CD4-positive, alpha-beta T cell (primary cell): ENCODE measurements at regions not wholly inside any gene's neighbourhood (a gene's known extent, or its start where the extent isn't known, plus 50 kb on each side); places are given as distances from the start of the nearest gene placed in this dataset.

ENCODE experiments used
- ATAC-seq: fragments of 200-7000 bp; cut with Tn5 transposase; one replicate; pipeline ENCODE4 v1.10.0; 2022; ENCODE audit warnings: mild to moderate bottlenecking; ENCODE audit not compliant: poor library complexity
- CTCF ChIA-PET: fragments of 350-600 bp; sonication (Branson Sonifier 250); formaldehyde crosslinking; loops from one replicate; lab custom pipeline; 2021; ENCODE audit warnings: antibody characterized with exemption, inconsistent platforms; lab: Charles Lee
- POLR2A ChIA-PET: fragments of 350-600 bp; sonication (Branson Sonifier 250); formaldehyde crosslinking; loops from one replicate; lab custom pipeline; 2021; ENCODE audit warnings: antibody characterized with exemption, inconsistent platforms; lab: Charles Lee
- DNase-seq, 14 experiments: peaks; one replicate each; pipeline ENCODE4 v3.0.0-alpha.2; 2013 to 2020; ENCODE audit warnings: mixed read lengths in 2 of 14
- H3K27ac ChIP-seq, 2 donors: one replicate each; pipeline versions ENCODE4 v1.5.1 to v1.7.0; 2013; ENCODE audit warnings: low read length in 2 of 2, low read depth in 1 of 2, mild to moderate bottlenecking in 1 of 2
- H3K27me3 ChIP-seq, 2 experiments: 1 replicate in 1 of 2; 2 replicates in 1 of 2; pipeline versions ENCODE4 v1.6.1 to v1.7.0; 2013; ENCODE audit warnings: low read length in 2 of 2, control low read depth in 1 of 2, mild to moderate bottlenecking in 1 of 2, moderate library complexity in 1 of 2; ENCODE audit not compliant: insufficient read depth in 2 of 2, control insufficient read depth in 1 of 2
- H3K36me3 ChIP-seq: one replicate; pipeline ENCODE4 v1.6.1; 2013; ENCODE audit warnings: low read length, control low read depth; ENCODE audit not compliant: insufficient read depth
- H3K4me1 ChIP-seq: one replicate; pipeline ENCODE4 v1.6.1; 2013; ENCODE audit warnings: low read length, control low read depth; ENCODE audit not compliant: insufficient read depth
- H3K4me3 ChIP-seq: one replicate; pipeline ENCODE4 v1.5.1; 2013; ENCODE audit warnings: mild to moderate bottlenecking, low read length, moderate library complexity
- H3K9me3 ChIP-seq, 2 experiments: 1 replicate in 1 of 2; 2 replicates in 1 of 2; pipeline versions ENCODE4 v1.6.1 to v1.7.0; 2013; ENCODE audit warnings: low read length in 2 of 2, mild to moderate bottlenecking in 2 of 2, control low read depth in 1 of 2, moderate library complexity in 1 of 2; ENCODE audit not compliant: control insufficient read depth in 1 of 2, insufficient read depth in 1 of 2
- H3K27ac Mint-ChIP-seq: one replicate; pipeline ENCODE4 v1.8.0; 2020; ENCODE audit warnings: mixed read lengths
- H3K27me3 Mint-ChIP-seq: one replicate; pipeline ENCODE4 v1.8.0; 2021; ENCODE audit warnings: mixed read lengths
- H3K36me3 Mint-ChIP-seq: one replicate; pipeline ENCODE4 v1.8.0; 2021; ENCODE audit warnings: low read depth, mixed read lengths
- H3K4me1 Mint-ChIP-seq: one replicate; pipeline ENCODE4 v1.8.0; 2021; ENCODE audit warnings: low read depth, mixed read lengths
- H3K4me3 Mint-ChIP-seq: one replicate; pipeline ENCODE4 v1.8.0; 2020; ENCODE audit warnings: mild to moderate bottlenecking, mixed read lengths
- H3K9me3 Mint-ChIP-seq: one replicate; pipeline ENCODE4 v1.8.0; 2020; ENCODE audit warnings: mixed read lengths
- intact Hi-C, 2 experiments: fragments of 100-400 bp; cut with DNase I in 1 of 2; cut with micrococcal nuclease in 1 of 2; formaldehyde crosslinking; loops; one replicate each; pipeline versions ENCODE4 v1.15.1 to v1.9.0; 2023 to 2025; cut with DNase I, micrococcal nuclease
- TF ChIP-seq, protein P1 (sequence below): fragments of 200-600 bp; IDR thresholded peaks from one replicate; pipeline ENCODE4 v1.8.0; 2022; ENCODE audit warnings: antibody characterized with exemption, mild to moderate bottlenecking

DNA sequence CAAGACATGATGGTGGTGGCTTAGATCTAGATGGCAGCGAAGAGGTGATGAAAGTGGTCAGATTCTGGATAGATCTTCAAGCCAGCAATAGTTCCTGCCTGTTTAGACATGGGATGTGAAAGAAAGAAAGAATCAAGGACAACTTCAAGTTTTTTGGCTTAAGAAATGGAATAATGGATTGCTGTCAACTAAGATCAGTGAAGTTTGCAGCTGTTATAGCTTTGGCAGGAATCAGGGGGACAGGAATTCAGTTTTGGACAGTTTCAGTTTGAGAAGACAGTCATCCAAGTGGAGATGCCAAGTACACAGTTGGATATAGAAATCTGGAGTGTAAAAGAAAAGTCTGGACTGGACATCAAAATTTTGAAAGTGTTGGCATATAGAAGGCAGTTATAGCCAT lies 283.7 kb upstream of the PKDCC start:
- H3K27me3 Mint-ChIP-seq: peaks cover 7% of the 10 kb centered on the region

GRCh38 chr2:41764919-41765318 lies 282.9 kb upstream of the PKDCC start:
- peaks cover 15% of the 10 kb centered on the region for H3K27me3 Mint-ChIP-seq
- Histone ChIP-seq H3K27me3 (peaks cover 0 to 8% of the 10 kb centered on the region in 2 experiments), H3K36me3 (no peaks in the 10 kb centered on the region), H3K27ac (no peak overlapping the region), H3K4me1 (no peaks in the 10 kb centered on the region), H3K9me3 (no peaks in the 10 kb centered on the region), H3K4me3 (no peak overlapping the region)
- no peak overlapping the region for H3K27ac Mint-ChIP-seq
- ChIA-PET POLR2A (no interaction called here), CTCF (no interaction called here)
- DNase-seq: no peak
- ATAC-seq: no peak
- no peaks in the 10 kb centered on the region for H3K36me3 Mint-ChIP-seq
- H3K4me1 Mint-ChIP-seq: no peaks in the 10 kb centered on the region
- TF ChIP-seq, protein P1, sequence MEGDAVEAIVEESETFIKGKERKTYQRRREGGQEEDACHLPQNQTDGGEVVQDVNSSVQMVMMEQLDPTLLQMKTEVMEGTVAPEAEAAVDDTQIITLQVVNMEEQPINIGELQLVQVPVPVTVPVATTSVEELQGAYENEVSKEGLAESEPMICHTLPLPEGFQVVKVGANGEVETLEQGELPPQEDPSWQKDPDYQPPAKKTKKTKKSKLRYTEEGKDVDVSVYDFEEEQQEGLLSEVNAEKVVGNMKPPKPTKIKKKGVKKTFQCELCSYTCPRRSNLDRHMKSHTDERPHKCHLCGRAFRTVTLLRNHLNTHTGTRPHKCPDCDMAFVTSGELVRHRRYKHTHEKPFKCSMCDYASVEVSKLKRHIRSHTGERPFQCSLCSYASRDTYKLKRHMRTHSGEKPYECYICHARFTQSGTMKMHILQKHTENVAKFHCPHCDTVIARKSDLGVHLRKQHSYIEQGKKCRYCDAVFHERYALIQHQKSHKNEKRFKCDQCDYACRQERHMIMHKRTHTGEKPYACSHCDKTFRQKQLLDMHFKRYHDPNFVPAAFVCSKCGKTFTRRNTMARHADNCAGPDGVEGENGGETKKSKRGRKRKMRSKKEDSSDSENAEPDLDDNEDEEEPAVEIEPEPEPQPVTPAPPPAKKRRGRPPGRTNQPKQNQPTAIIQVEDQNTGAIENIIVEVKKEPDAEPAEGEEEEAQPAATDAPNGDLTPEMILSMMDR: no peak
- H3K9me3 Mint-ChIP-seq: no peaks in the 10 kb centered on the region
- intact Hi-C loops: no loop called here
- no peak overlapping the region for H3K4me3 Mint-ChIP-seq

More for the DNA sequence above, 283.7 kb upstream of the PKDCC start:
- peaks cover 0 to 5% of the 10 kb centered on the region in 2 experiments for H3K27me3 ChIP-seq
- Mint-ChIP-seq H3K4me3 (no peak overlapping the region), H3K27ac (no peak overlapping the region), H3K4me1 (no peaks in the 10 kb centered on the region), H3K9me3 (no peaks in the 10 kb centered on the region), H3K36me3 (no peaks in the 10 kb centered on the region)
- ChIA-PET CTCF (no interaction called here), POLR2A (no interaction called here)
- no peaks in the 10 kb centered on the region for H3K9me3 ChIP-seq
- no peak overlapping the region for H3K27ac ChIP-seq
- no peaks in the 10 kb centered on the region for H3K36me3 ChIP-seq
- no peak overlapping the region for H3K4me3 ChIP-seq
- ATAC-seq (no peak), DNase-seq (no peak)
- no peaks in the 10 kb centered on the region for H3K4me1 ChIP-seq
- TF ChIP-seq, protein P1: no peak
- intact Hi-C loops: no loop called here

GRCh38 chr2:41768310-41768709 lies 279.5 kb upstream of the PKDCC start:
- H3K4me3 ChIP-seq: no peak overlapping the region
- H3K9me3 ChIP-seq: no peaks in the 10 kb centered on the region
- intact Hi-C loops: no loop called here
- H3K27me3 ChIP-seq: peaks cover 0 to 17% of the 10 kb centered on the region in 2 experiments
- ATAC-seq (no peak), DNase-seq (no peak)
- no peaks in the 10 kb centered on the region for H3K4me1 ChIP-seq
- H3K27ac ChIP-seq: no peak overlapping the region
- H3K4me3 Mint-ChIP-seq: no peak overlapping the region
- H3K4me1 Mint-ChIP-seq: no peaks in the 10 kb centered on the region
- no peaks in the 10 kb centered on the region for H3K36me3 ChIP-seq
- TF ChIP-seq, protein P1: no peak
- H3K27me3 Mint-ChIP-seq: peaks cover 40% of the 10 kb centered on the region
- ChIA-PET CTCF (no interaction called here), POLR2A (no interaction called here)
- H3K27ac Mint-ChIP-seq: no peak overlapping the region
- H3K36me3 Mint-ChIP-seq: no peaks in the 10 kb centered on the region
- H3K9me3 Mint-ChIP-seq: no peaks in the 10 kb centered on the region
